ENCODE measurements at regions not wholly inside any gene's neighbourhood (a gene's known extent, or its start where the extent isn't known, plus 50 kb on each side); places are given as distances from the start of the nearest gene placed in this dataset.

GRCh38 chr2:4549666-4550210, 846.4 kb downstream of the DCDC2C start:
- no peak for TF ChIP-seq CTCF (IDR thresholded peaks at IDR 0.05)
- TF ChIP-seq POLR2A (IDR thresholded peaks at IDR 0.05): no peak
